WTC11 (cell line): ENCODE measurements at regions not wholly inside any gene's neighbourhood (a gene's known extent, or its start where the extent isn't known, plus 50 kb on each side); places are given as distances from the start of the nearest gene placed in this dataset.

ENCODE experiments used
- ATAC-seq: fragments of 200-7000 bp; cut with Tn5 transposase; 2 replicates; pipeline ENCODE4 v1.10.0; 2021; ENCODE audit warnings: mild to moderate bottlenecking, moderate library complexity
- CTCF ChIA-PET: fragments of 300-600 bp; sonication (Branson Sonifier 250); formaldehyde crosslinking; loops from one replicate; lab custom pipeline; 2021; ENCODE audit warnings: antibody characterized with exemption; lab: Charles Lee
- POLR2A ChIA-PET: fragments of 350-600 bp; sonication (Branson Sonifier 250); formaldehyde crosslinking; loops from one replicate; lab custom pipeline; 2021; ENCODE audit warnings: antibody characterized with exemption; lab: Charles Lee
- DNase-seq: peaks from one replicate; pipeline ENCODE4 v3.0.0; 2021; ENCODE audit warnings: low spot score
- H3K27ac Mint-ChIP-seq: 2 replicates; pipeline ENCODE4 v1.8.0; 2021; ENCODE audit warnings: mixed read lengths
- H3K27me3 Mint-ChIP-seq: 2 replicates; pipeline ENCODE4 v1.8.0; 2021; ENCODE audit warnings: low read depth, mild to moderate bottlenecking, moderate library complexity, mixed read lengths
- H3K36me3 Mint-ChIP-seq: 2 replicates; pipeline ENCODE4 v1.8.0; 2021; ENCODE audit warnings: mixed read lengths
- H3K4me1 Mint-ChIP-seq: 2 replicates; pipeline ENCODE4 v1.8.0; 2022; ENCODE audit warnings: mixed read lengths
- H3K4me3 Mint-ChIP-seq: 2 replicates; pipeline ENCODE4 v1.8.0; 2021; ENCODE audit warnings: mild to moderate bottlenecking, moderate library complexity, mixed read lengths
- H3K9me3 Mint-ChIP-seq: 2 replicates; pipeline ENCODE4 v1.8.0; 2021; ENCODE audit warnings: mixed read lengths
- ELF4 ChIP-seq: sonication (generic); formaldehyde crosslinking; IDR thresholded peaks from 2 replicates; pipeline ENCODE4 v1.8.1; 2022; ENCODE audit warnings: low read depth, mild to moderate bottlenecking, moderate library complexity, missing genetic modification reagents
- GABPB1 ChIP-seq: sonication (generic); formaldehyde crosslinking; IDR thresholded peaks from 2 replicates; pipeline ENCODE4 v1.8.1; 2023; ENCODE audit warnings: mild to moderate bottlenecking, missing genetic modification reagents
- MXD4 ChIP-seq: fragments of 250-450 bp; sonication (Bioruptor Pico); IDR thresholded peaks from 2 replicates; pipeline ENCODE4 v1.8.0; 2021; ENCODE audit warnings: mild to moderate bottlenecking, moderate library complexity, borderline replicate concordance
- NR2C2 ChIP-seq: sonication (generic); formaldehyde crosslinking; IDR thresholded peaks from 2 replicates; pipeline ENCODE4 v1.8.0; 2022; ENCODE audit warnings: mild to moderate bottlenecking, missing genetic modification reagents
- PRRX2 ChIP-seq: fragments of 250-450 bp; sonication (Bioruptor Pico); IDR thresholded peaks from 2 replicates; pipeline ENCODE4 v1.8.0; 2021; ENCODE audit warnings: mild to moderate bottlenecking
- RELA ChIP-seq: sonication (generic); formaldehyde crosslinking; IDR thresholded peaks from 2 replicates; pipeline ENCODE4 v1.8.1; 2022; ENCODE audit warnings: missing genetic modification reagents, mild to moderate bottlenecking, borderline replicate concordance
- SMAD4 ChIP-seq: sonication (generic); formaldehyde crosslinking; IDR thresholded peaks from 2 replicates; pipeline ENCODE4 v1.8.0; 2022; ENCODE audit warnings: mild to moderate bottlenecking, missing genetic modification reagents
- ZNF423 ChIP-seq: fragments of 250-450 bp; sonication (Bioruptor Pico); IDR thresholded peaks from 2 replicates; pipeline ENCODE4 v2.1.2; 2022; ENCODE audit warnings: mild to moderate bottlenecking, moderate library complexity
- TF ChIP-seq, protein P1 (sequence below): sonication (generic); formaldehyde crosslinking; IDR thresholded peaks from 2 replicates; pipeline ENCODE4 v1.8.1; 2022; ENCODE audit warnings: mild to moderate bottlenecking, missing genetic modification reagents, moderate library complexity, borderline replicate concordance
- TF ChIP-seq, protein P2 (sequence below): sonication (generic); formaldehyde crosslinking; IDR thresholded peaks from 2 replicates; pipeline ENCODE4 v1.8.0; 2023; ENCODE audit warnings: mild to moderate bottlenecking, missing genetic modification reagents
- TF ChIP-seq, protein P3 (sequence below): sonication (generic); formaldehyde crosslinking; IDR thresholded peaks from 2 replicates; pipeline ENCODE4 v1.8.1; 2022; ENCODE audit warnings: mild to moderate bottlenecking, moderate library complexity, missing genetic modification reagents
- TF ChIP-seq, protein P4 (sequence below): fragments of 250-450 bp; sonication (Bioruptor Pico); IDR thresholded peaks from 2 replicates; pipeline ENCODE4 v1.9.0; 2021; ENCODE audit warnings: mild to moderate bottlenecking, borderline replicate concordance
- TF ChIP-seq, protein P5 (sequence below): sonication (generic); formaldehyde crosslinking; IDR thresholded peaks from 2 replicates; pipeline ENCODE4 v1.8.1; 2023; ENCODE audit warnings: mild to moderate bottlenecking, missing genetic modification reagents, moderate library complexity
- TF ChIP-seq, protein P6 (sequence below): sonication (generic); formaldehyde crosslinking; IDR thresholded peaks from 2 replicates; pipeline ENCODE4 v1.8.1; 2023; ENCODE audit warnings: mild to moderate bottlenecking, moderate library complexity, missing genetic modification reagents
- TF ChIP-seq, protein P7 (sequence below): fragments of 200-600 bp; IDR thresholded peaks from 2 replicates; pipeline ENCODE4 v1.8.0; 2022; ENCODE audit warnings: antibody characterized with exemption

DNA sequence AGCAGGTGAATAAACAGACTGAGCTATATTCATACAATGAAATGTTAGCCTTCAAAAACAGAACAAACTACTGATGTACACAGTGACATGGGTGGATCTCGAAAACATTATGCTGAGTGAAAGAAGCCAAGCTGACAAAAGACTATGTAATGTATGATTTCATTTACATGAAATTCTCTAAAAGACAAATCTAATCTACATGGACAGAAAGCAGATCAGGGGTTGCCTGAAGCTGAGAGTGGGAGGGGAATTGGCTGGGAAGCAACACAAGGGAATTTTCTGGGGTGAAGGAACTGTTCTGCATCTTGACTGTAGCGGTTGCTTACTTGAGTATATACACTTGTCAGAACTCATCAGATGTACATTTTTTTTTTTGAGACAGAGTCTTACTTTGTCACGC is 121.7 kb upstream of the SVIL start:
- ChIA-PET CTCF (no interaction called here), POLR2A (interaction anchor here (0.6 kb wide), 1 partner anchor 220 kb away, joined by 6 read pairs; no protein-coding TSS in a partner anchor)
- no peak for ATAC-seq
- H3K27ac Mint-ChIP-seq, result no peak overlapping the region
- H3K4me1 Mint-ChIP-seq, result peaks cover 50% of the 10 kb centered on the region
- no peaks in the 10 kb centered on the region for H3K36me3 Mint-ChIP-seq
- DNase-seq, result no peak
- H3K27me3 Mint-ChIP-seq, result peaks cover 13% of the 10 kb centered on the region
- TF ChIP-seq MXD4 (CRISPR knock-in tag) (no peak), PRRX2 (CRISPR knock-in tag) (no peak), ELF4 (CRISPR knock-in tag) (no peak), RELA (CRISPR knock-in tag) (no peak), SMAD4 (CRISPR knock-in tag) (no peak), NR2C2 (CRISPR knock-in tag) (no peak), ZNF423 (no peak), GABPB1 (CRISPR knock-in tag) (no peak)
- TF ChIP-seq, protein P1, sequence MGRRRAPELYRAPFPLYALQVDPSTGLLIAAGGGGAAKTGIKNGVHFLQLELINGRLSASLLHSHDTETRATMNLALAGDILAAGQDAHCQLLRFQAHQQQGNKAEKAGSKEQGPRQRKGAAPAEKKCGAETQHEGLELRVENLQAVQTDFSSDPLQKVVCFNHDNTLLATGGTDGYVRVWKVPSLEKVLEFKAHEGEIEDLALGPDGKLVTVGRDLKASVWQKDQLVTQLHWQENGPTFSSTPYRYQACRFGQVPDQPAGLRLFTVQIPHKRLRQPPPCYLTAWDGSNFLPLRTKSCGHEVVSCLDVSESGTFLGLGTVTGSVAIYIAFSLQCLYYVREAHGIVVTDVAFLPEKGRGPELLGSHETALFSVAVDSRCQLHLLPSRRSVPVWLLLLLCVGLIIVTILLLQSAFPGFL, result no peak
- TF ChIP-seq, protein P2, sequence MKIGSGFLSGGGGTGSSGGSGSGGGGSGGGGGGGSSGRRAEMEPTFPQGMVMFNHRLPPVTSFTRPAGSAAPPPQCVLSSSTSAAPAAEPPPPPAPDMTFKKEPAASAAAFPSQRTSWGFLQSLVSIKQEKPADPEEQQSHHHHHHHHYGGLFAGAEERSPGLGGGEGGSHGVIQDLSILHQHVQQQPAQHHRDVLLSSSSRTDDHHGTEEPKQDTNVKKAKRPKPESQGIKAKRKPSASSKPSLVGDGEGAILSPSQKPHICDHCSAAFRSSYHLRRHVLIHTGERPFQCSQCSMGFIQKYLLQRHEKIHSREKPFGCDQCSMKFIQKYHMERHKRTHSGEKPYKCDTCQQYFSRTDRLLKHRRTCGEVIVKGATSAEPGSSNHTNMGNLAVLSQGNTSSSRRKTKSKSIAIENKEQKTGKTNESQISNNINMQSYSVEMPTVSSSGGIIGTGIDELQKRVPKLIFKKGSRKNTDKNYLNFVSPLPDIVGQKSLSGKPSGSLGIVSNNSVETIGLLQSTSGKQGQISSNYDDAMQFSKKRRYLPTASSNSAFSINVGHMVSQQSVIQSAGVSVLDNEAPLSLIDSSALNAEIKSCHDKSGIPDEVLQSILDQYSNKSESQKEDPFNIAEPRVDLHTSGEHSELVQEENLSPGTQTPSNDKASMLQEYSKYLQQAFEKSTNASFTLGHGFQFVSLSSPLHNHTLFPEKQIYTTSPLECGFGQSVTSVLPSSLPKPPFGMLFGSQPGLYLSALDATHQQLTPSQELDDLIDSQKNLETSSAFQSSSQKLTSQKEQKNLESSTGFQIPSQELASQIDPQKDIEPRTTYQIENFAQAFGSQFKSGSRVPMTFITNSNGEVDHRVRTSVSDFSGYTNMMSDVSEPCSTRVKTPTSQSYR (CRISPR knock-in tag), result no peak
- TF ChIP-seq, protein P3, sequence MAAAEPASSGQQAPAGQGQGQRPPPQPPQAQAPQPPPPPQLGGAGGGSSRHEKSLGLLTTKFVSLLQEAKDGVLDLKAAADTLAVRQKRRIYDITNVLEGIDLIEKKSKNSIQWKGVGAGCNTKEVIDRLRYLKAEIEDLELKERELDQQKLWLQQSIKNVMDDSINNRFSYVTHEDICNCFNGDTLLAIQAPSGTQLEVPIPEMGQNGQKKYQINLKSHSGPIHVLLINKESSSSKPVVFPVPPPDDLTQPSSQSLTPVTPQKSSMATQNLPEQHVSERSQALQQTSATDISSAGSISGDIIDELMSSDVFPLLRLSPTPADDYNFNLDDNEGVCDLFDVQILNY (CRISPR knock-in tag), result no peak
- TF ChIP-seq, protein P4, sequence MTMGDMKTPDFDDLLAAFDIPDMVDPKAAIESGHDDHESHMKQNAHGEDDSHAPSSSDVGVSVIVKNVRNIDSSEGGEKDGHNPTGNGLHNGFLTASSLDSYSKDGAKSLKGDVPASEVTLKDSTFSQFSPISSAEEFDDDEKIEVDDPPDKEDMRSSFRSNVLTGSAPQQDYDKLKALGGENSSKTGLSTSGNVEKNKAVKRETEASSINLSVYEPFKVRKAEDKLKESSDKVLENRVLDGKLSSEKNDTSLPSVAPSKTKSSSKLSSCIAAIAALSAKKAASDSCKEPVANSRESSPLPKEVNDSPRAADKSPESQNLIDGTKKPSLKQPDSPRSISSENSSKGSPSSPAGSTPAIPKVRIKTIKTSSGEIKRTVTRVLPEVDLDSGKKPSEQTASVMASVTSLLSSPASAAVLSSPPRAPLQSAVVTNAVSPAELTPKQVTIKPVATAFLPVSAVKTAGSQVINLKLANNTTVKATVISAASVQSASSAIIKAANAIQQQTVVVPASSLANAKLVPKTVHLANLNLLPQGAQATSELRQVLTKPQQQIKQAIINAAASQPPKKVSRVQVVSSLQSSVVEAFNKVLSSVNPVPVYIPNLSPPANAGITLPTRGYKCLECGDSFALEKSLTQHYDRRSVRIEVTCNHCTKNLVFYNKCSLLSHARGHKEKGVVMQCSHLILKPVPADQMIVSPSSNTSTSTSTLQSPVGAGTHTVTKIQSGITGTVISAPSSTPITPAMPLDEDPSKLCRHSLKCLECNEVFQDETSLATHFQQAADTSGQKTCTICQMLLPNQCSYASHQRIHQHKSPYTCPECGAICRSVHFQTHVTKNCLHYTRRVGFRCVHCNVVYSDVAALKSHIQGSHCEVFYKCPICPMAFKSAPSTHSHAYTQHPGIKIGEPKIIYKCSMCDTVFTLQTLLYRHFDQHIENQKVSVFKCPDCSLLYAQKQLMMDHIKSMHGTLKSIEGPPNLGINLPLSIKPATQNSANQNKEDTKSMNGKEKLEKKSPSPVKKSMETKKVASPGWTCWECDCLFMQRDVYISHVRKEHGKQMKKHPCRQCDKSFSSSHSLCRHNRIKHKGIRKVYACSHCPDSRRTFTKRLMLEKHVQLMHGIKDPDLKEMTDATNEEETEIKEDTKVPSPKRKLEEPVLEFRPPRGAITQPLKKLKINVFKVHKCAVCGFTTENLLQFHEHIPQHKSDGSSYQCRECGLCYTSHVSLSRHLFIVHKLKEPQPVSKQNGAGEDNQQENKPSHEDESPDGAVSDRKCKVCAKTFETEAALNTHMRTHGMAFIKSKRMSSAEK (CRISPR knock-in tag), result no peak
- TF ChIP-seq, protein P5, sequence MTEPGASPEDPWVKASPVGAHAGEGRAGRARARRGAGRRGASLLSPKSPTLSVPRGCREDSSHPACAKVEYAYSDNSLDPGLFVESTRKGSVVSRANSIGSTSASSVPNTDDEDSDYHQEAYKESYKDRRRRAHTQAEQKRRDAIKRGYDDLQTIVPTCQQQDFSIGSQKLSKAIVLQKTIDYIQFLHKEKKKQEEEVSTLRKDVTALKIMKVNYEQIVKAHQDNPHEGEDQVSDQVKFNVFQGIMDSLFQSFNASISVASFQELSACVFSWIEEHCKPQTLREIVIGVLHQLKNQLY (CRISPR knock-in tag), result no peak
- TF ChIP-seq, protein P6, sequence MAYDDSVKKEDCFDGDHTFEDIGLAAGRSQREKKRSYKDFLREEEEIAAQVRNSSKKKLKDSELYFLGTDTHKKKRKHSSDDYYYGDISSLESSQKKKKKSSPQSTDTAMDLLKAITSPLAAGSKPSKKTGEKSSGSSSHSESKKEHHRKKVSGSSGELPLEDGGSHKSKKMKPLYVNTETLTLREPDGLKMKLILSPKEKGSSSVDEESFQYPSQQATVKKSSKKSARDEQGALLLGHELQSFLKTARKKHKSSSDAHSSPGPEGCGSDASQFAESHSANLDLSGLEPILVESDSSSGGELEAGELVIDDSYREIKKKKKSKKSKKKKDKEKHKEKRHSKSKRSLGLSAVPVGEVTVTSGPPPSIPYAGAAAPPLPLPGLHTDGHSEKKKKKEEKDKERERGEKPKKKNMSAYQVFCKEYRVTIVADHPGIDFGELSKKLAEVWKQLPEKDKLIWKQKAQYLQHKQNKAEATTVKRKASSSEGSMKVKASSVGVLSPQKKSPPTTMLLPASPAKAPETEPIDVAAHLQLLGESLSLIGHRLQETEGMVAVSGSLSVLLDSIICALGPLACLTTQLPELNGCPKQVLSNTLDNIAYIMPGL (CRISPR knock-in tag), result no peak
- TF ChIP-seq, protein P7, sequence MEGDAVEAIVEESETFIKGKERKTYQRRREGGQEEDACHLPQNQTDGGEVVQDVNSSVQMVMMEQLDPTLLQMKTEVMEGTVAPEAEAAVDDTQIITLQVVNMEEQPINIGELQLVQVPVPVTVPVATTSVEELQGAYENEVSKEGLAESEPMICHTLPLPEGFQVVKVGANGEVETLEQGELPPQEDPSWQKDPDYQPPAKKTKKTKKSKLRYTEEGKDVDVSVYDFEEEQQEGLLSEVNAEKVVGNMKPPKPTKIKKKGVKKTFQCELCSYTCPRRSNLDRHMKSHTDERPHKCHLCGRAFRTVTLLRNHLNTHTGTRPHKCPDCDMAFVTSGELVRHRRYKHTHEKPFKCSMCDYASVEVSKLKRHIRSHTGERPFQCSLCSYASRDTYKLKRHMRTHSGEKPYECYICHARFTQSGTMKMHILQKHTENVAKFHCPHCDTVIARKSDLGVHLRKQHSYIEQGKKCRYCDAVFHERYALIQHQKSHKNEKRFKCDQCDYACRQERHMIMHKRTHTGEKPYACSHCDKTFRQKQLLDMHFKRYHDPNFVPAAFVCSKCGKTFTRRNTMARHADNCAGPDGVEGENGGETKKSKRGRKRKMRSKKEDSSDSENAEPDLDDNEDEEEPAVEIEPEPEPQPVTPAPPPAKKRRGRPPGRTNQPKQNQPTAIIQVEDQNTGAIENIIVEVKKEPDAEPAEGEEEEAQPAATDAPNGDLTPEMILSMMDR, result no peak
- H3K4me3 Mint-ChIP-seq, result no peak overlapping the region
- H3K9me3 Mint-ChIP-seq, result no peaks in the 10 kb centered on the region
